ENCODE measurements at regions not wholly inside any gene's neighbourhood (a gene's known extent, or its start where the extent isn't known, plus 50 kb on each side); places are given as distances from the start of the nearest gene placed in this dataset.

DNA sequence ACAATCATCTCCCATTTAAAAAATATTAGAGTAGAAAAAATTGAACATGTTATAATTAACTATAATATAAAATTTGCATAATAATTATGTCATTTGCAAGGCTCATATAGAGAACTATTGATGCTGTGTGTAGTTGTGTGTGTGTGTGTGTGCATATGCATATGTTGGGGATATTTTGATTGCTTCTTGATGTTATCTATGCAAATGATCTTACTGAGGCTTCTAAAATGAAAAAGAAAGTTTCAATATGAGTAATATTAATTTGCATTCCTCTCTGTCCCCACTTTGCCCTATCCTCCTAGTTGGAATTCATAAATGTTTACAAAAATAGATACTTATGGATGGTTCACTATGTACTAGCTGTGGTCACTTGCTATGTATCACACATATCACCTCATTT, 523.3 kb downstream of the TRIB2 start:
- TF ChIP-seq JUND (IDR thresholded peaks at IDR 0.05; ENCODE audit: borderline replicate concordance, low read depth, low read length) (no peak), JUND (tag; IDR thresholded peaks at IDR 0.05; ENCODE audit: borderline replicate concordance, low read depth, low read length) (no peak), CTBP1 (IDR thresholded peaks at IDR 0.05; ENCODE audit: borderline replicate concordance) (no peak), ZNF696 (CRISPR knock-in tag; conservative IDR thresholded peaks at IDR 0.05) (no peak), EZH2 (IDR thresholded peaks at IDR 0.05; ENCODE audit: borderline replicate concordance, low read depth, low read length) (no peak), SMARCE1 (IDR thresholded peaks at IDR 0.05) (no peak)
- TF ChIP-seq, protein P1, sequence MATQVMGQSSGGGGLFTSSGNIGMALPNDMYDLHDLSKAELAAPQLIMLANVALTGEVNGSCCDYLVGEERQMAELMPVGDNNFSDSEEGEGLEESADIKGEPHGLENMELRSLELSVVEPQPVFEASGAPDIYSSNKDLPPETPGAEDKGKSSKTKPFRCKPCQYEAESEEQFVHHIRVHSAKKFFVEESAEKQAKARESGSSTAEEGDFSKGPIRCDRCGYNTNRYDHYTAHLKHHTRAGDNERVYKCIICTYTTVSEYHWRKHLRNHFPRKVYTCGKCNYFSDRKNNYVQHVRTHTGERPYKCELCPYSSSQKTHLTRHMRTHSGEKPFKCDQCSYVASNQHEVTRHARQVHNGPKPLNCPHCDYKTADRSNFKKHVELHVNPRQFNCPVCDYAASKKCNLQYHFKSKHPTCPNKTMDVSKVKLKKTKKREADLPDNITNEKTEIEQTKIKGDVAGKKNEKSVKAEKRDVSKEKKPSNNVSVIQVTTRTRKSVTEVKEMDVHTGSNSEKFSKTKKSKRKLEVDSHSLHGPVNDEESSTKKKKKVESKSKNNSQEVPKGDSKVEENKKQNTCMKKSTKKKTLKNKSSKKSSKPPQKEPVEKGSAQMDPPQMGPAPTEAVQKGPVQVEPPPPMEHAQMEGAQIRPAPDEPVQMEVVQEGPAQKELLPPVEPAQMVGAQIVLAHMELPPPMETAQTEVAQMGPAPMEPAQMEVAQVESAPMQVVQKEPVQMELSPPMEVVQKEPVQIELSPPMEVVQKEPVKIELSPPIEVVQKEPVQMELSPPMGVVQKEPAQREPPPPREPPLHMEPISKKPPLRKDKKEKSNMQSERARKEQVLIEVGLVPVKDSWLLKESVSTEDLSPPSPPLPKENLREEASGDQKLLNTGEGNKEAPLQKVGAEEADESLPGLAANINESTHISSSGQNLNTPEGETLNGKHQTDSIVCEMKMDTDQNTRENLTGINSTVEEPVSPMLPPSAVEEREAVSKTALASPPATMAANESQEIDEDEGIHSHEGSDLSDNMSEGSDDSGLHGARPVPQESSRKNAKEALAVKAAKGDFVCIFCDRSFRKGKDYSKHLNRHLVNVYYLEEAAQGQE (IDR thresholded peaks at IDR 0.05; ENCODE audit: borderline replicate concordance), result no peak
- TF ChIP-seq, protein P1 (CRISPR knock-in tag; IDR thresholded peaks at IDR 0.05; ENCODE audit: low read depth), result no peak
- TF ChIP-seq, protein P2, sequence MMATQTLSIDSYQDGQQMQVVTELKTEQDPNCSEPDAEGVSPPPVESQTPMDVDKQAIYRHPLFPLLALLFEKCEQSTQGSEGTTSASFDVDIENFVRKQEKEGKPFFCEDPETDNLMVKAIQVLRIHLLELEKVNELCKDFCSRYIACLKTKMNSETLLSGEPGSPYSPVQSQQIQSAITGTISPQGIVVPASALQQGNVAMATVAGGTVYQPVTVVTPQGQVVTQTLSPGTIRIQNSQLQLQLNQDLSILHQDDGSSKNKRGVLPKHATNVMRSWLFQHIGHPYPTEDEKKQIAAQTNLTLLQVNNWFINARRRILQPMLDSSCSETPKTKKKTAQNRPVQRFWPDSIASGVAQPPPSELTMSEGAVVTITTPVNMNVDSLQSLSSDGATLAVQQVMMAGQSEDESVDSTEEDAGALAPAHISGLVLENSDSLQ (IDR thresholded peaks at IDR 0.05), result no peak
- TF ChIP-seq, protein P3, sequence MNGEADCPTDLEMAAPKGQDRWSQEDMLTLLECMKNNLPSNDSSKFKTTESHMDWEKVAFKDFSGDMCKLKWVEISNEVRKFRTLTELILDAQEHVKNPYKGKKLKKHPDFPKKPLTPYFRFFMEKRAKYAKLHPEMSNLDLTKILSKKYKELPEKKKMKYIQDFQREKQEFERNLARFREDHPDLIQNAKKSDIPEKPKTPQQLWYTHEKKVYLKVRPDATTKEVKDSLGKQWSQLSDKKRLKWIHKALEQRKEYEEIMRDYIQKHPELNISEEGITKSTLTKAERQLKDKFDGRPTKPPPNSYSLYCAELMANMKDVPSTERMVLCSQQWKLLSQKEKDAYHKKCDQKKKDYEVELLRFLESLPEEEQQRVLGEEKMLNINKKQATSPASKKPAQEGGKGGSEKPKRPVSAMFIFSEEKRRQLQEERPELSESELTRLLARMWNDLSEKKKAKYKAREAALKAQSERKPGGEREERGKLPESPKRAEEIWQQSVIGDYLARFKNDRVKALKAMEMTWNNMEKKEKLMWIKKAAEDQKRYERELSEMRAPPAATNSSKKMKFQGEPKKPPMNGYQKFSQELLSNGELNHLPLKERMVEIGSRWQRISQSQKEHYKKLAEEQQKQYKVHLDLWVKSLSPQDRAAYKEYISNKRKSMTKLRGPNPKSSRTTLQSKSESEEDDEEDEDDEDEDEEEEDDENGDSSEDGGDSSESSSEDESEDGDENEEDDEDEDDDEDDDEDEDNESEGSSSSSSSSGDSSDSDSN (IDR thresholded peaks at IDR 0.05; ENCODE audit: borderline replicate concordance in 1 of 2, low read depth in 2 of 2, low read length in 2 of 2), result no peak
- TF ChIP-seq, protein P4, sequence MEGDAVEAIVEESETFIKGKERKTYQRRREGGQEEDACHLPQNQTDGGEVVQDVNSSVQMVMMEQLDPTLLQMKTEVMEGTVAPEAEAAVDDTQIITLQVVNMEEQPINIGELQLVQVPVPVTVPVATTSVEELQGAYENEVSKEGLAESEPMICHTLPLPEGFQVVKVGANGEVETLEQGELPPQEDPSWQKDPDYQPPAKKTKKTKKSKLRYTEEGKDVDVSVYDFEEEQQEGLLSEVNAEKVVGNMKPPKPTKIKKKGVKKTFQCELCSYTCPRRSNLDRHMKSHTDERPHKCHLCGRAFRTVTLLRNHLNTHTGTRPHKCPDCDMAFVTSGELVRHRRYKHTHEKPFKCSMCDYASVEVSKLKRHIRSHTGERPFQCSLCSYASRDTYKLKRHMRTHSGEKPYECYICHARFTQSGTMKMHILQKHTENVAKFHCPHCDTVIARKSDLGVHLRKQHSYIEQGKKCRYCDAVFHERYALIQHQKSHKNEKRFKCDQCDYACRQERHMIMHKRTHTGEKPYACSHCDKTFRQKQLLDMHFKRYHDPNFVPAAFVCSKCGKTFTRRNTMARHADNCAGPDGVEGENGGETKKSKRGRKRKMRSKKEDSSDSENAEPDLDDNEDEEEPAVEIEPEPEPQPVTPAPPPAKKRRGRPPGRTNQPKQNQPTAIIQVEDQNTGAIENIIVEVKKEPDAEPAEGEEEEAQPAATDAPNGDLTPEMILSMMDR (IDR thresholded peaks at IDR 0.05 in 2 of 3, conservative IDR thresholded peaks at IDR 0.05 in 1 of 3; ENCODE audit: insufficient read depth in 2 of 3, low read depth in 1 of 3, low read length in 3 of 3), result no peak
